GM18511 (cell line): ENCODE measurements at regions not wholly inside any gene's neighbourhood (a gene's known extent, or its start where the extent isn't known, plus 50 kb on each side); places are given as distances from the start of the nearest gene placed in this dataset.
"Not testable (repeated sequence)": the region's sequence is repeated elsewhere in the genome, so short reads cannot be mapped to it uniquely, and the experiment has no call there.

ENCODE experiments used
- ATAC-seq: cut with Tn5 transposase; IDR thresholded peaks from one replicate; pipeline ENCODE4 v1.9.1; 2021; ENCODE audit warnings: mild to moderate bottlenecking, moderate library complexity; ENCODE audit not compliant: unreplicated experiment

DNA sequence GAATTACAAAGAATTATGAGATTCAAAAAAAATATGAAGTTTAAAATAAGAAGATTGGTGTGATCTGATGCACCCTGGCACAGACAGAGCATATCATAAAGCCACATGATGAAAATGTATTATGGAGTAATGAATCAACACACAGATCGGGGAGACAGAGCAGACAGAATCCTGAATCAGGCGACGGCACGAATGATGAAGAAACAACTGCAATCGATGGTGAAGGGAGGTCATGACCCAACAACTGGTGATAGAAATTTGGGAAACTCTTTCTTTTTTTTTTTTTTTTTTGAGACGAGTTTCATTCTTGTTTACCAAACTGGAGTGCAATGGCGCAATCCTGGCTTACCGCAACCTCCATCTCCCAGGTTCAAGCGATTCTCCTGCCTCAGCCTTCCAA is 1054.0 kb downstream of the TYW1 start:
- ATAC-seq: no peak

DNA sequence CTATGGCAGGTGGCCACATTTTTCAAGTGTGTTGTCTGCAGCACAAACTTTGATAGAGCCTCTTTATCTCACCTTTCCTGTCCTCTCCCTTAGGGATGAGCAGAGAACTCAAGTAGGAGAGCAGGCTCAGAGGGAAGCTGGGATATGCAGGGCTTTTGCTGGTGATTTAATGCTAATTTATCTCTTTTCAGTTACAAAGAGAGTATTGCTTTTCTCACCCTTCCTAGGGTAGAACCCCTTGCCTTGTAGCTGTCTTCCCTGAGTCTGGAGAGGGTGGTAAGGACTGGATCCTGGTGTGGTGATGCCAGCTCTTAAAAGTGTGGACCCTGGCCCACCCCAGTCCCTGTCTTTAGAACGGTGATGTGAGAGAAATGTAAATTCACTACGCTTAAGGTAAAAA is 1061.4 kb downstream of the TYW1 start:
- no peak for ATAC-seq

DNA sequence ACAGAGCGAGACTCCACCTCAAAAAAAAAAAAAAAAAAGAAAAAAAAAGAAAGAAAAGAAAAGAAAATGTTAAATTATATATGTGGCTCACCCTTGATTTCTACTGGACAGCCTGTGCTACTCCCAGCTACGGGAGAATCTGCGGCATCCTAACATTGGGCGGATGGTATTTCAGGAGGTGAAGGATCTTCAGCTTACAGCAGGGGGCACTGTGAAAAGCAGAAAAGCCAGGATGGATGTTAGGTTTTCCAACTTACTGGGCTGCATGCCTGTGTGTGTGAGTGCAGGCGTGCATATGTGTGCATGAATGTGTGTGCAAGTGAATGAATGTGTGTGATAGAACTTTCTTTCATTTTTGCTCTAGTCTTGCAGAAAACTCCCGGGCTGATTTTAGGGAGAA is 1066.5 kb downstream of the TYW1 start:
- no peak for ATAC-seq

DNA sequence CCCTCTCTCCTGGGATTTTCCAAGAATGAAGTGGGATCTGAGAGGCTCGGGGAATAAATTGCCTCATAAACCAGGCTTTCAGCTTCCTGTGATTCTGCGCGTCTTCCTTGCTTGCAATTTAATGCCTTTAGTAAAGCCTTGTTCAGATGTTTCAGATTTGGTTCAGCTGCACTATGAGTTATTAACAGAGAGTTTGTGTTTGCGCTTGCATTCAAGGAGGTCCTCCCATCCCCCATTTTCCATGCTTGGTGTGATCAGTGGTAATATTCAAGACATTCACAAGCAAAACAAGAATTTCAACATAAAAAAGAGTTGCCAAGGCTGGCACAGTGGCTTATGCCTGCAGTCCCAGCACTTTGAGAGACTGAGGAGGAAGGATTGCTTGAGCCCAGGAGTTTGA is 1068.9 kb downstream of the TYW1 start:
- no peak for ATAC-seq

DNA sequence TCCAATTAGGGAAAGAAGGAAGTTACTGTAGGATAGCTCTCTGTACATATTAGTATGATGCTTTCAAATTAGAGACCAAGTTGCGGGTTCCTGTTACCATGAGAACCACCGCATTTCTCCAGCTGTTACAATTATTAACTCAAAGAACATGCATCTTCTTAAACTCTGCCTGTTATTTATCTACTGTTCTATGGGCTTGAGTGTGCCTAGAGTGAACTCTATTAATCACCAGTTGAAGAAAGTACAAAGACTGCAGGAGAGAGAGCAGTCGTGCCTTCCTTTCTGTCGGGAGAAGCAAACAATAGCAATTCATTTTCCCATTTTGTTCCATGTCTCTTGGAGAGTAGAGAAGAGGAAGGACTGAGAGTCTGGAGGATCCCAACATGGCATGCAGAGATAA is 1071.2 kb downstream of the TYW1 start:
- no peak for ATAC-seq

DNA sequence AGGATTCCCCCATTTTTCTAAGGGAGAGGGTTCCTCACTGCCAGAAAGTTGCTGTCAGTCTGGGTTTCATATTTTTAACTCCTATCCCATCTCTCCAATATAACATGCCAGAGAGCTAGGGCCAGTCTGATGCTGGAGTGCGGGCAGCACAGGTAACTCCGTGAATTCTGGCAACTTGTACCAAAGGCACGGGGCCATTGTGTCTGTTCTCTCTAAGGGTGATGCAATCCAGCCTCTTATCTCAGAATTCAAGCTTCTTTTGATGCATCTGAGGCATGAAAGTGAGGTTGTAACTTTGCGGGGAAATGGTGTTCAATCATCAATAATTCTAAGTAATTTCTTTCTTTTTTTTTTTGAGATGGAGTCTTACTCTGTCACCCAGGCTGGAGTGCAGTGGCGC is 1074.4 kb downstream of the TYW1 start:
- ATAC-seq: no peak

DNA sequence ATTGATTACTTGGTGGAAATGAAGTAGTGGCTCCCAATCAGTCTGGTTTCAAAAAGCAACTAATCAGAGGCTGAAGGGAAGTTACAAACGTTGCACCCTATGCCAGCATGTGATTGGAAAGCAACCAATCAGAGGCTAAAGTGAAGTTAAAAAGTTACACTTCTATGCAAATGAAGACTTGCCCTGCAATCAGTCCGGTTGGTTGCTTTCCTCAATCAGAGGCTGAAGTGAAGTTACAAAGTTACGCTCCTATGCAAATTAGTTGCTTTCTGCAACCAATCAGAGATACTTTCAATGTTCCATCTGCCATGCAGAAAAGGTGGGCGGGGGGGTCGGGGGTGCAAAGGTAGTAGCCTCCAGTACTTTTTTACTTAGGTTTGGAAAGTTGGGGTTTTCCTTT is 1077.1 kb downstream of the TYW1 start:
- no peak for ATAC-seq

DNA sequence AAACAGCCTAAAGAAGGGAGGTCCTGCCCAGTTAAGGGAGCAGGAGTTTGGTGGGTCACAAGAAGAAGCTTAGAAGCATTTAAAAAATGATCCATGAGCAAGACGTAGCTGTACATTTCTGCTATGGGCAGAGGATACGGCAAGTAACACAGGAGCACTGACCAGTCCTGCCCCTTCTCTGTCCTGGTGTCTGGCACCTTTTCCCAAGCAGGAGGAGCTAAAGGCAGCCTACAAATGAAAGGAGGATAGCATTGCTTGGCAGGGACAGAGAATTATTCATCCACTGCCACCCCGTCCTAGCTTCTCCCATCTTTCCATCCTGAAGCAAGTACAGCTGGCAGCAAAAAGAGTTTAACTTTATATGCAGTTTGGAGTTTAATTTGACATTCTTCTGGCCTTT is 1077.6 kb downstream of the TYW1 start:
- no peak for ATAC-seq

DNA sequence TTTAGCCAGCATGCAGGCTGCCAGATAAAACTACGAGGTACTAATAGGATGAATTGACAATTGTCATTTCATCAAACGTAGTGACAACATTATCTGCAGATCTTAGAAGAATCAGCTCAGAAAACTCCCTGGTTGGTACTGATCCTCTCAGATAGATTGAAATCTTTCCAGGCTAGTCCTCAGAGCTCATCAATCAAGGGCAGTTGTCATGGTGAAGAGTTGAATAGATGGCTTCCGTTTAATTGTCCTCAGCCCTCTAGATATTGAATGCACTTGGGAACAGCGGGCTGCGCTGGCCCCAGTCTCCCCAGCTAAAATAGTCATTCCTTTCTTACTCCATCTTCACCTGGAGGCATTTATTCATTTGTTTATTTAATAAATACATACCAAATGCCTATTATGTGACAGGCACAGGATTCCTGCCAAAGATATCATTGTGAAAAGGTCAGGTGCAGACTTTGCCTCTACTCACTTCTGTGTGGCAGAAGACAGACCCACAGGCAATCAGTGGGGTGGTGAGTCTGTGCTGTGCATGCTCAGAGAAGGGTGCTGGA is 1081.6 kb downstream of the TYW1 start:
- no peak for ATAC-seq

DNA sequence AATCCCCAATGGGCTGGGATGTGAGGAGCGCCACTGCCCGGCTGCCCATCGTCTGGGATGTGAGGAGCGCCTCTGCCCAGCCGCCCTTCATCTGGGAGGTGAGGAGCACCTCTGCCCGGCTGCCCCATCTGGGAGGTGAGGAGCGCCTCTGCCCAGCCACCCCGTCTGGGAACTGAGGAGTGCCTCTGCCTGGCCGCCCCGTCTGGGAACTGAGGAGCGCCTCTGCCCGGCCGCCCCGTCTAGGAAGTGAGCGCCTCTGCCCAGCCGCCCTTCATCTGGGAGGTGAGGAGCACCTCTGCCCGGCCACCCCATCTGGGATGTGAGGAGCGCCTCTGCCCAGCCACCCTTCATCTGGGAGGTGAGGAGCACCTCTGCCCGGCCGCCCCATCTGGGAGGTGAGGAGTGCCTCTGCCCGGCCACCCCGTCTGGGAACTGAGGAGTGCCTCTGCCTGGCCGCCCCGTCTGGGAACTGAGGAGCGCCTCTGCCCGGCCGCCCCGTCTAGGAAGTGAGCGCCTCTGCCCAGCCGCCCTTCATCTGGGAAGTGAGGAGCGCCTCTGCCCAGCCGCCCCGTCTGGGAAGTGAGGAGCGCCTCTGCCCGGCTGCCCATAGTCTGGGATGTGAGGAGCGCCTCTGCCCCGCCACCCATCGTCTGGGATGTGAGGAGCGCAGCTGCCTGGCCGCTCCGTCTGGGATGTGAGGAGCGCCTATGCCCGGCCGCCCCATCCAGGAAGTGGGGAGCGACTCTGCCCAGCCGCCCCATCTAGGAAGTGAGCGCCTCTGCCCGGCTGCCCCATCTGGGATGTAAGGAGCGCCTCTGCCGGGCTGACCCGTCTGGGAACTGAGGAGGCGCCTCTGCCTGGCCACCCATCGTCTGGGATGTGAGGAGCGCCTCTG is 1085.7 kb downstream of the TYW1 start:
- ATAC-seq: not testable (repeated sequence)

DNA sequence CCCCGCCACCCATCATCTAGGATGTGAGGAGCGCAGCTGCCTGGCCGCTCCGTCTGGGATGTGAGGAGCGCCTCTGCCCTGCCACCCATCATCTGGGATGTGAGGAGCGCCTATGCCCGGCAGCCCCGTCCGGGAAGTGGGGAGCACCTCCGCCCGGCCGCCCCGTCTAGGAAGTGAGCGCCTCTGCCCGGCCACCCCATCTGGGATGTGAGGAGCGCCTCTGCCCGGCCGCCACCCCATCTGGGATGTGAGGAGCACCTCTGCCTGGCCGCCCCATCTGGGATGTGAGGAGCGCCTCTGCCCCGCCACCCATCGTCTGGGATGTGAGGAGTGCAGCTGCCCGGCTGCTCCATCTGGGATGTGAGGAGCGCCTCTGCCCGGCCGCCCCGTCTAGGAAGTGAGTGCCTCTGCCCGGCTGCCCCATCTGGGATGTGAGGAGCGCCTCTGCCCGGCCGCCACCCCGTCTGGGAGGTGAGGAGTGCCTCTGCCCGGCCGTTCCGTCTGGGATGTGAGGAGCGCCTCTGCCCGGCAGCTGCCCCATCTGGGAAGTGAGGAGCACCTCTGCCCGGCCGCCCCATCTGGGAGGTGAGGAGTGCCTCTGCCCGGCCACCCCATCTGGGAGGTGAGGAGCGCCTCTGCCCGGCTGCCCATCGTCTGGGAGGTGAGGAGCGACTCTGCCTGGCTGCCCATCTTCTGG is 1086.5 kb downstream of the TYW1 start:
- ATAC-seq: not testable (repeated sequence)

DNA sequence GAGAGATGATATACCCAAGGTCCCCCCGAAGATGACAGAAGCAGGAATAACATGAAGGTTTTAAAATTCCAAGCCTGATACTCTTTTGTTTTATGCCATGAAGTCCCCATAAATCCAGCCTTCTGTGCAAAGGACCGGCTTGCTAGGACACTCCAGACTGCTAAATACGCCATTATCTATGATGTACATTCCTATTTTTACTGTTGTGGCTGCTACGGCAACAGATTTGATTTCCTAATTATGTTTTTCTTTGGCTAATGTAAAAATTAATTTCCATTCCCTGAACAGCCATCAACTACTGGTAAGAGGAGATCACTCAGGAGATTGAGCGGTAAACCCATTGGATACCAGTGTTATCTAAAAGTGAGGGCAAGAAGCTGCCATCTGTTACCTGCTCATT is 1090.8 kb downstream of the TYW1 start:
- ATAC-seq: no peak

DNA sequence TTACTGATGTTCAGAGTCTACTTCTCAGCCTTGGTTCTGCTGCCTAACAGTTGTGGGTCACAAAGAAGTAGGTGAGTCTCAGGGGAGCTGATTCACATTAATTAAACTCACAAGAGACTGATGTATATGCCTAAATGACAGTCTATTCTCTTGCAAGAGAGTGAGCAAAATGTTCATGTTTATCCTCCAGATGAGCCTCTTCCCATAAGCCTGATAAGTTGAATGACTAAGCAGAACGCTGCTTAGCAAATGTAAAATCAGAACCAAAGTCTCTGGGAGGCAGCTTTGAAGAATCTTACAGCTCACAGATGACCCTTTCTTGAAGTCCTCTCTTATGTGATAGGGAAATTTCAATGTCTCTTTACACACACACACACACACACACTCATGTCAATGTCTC is 1092.2 kb downstream of the TYW1 start:
- ATAC-seq: no peak

DNA sequence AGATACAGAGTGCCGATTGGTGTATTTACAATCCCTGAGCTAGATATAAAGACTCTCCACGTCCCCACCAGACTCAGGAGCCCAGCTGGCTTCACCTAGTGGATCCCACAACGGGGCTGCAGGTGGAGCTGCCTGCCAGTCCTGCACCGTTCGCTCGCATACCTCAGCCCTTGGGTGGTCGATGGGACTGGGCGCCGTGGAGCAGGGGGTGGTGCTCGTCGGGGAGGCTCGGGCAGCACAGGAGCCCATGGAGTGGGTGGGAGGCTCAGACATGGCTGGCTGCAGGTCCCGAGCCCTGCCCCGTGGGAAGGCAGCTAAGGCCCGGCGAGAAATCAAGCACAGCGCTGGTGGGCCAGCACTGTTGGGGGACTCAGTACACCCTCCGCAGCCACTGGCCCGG is 1093.6 kb downstream of the TYW1 start:
- not testable (repeated sequence) for ATAC-seq

DNA sequence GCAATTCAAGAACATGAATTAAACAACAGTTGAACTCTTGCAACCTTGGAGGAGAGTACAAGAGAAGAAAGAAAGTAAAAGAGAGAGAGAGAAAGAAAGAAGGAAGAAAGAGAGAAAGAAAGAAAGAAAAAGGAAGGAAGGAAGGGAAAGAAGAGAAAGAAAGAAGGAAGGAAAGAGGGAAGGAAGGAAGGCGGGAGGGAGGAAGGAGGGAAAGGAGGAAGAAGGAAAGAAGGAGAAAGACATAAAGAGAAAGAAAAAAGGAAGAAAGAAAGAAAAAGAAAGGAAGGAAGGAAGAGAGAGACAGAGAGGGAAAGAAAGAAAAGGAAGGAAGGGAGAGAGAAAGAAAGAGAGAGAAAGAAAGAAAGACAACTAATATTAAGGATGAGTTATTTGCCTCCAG is 1106.7 kb downstream of the TYW1 start:
- no peak for ATAC-seq

DNA sequence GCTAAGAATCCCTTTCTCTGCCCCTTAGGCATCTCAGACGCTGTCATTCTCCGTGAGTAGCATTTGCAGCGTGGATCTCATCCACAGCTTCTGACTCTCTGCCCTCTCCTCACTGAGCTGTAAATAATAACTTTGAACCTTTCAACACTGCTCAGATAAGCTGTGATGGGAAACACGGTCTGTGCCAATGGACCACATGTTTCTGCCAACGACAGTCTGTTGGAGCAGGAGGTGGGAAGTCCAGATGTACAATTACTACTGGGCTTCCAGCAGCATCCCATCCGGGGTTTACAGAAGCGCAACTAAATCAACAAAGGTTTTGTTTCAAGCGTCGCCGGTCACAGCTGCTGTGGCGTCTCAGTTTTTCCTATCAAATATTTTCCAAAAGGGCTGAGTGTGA is 1110.6 kb downstream of the TYW1 start:
- no peak for ATAC-seq

DNA sequence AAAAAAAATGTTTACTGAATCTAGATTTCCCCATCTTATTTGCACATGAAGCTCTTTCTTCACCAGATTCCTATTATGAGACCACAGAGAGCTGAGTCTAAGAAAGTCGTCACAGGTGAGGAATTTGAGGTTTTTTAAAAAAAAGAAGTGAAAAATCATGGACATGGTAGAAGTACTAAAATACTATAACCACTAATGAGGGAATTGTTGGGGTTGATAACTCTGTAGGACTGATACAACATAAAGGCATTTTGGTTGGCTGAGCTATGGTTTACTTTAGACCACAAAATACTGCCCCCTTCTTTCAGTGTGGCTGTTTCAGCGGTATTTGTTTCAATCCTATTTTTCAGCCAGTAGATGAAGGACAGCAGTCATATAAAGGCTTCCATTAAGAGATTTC is 1111.3 kb downstream of the TYW1 start:
- ATAC-seq: no peak

DNA sequence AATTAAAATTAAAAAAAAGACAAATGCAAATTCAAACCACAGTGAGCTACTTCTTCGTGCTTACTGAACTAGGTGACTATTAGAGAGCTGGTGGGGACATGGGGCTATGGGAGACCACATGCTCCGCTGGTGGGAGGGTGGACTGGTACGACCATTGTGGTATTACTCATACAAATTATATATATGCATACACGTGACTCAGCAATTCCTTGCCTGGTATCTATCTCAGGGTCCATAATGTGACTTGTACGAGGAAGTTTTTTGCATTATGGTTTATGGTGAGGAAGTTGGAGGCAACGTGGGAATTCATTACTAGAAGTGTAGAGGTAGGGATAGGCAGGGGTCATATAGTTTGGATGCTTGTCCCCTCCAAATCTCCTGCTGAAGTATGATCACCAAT is 1112.7 kb downstream of the TYW1 start:
- ATAC-seq: no peak

DNA sequence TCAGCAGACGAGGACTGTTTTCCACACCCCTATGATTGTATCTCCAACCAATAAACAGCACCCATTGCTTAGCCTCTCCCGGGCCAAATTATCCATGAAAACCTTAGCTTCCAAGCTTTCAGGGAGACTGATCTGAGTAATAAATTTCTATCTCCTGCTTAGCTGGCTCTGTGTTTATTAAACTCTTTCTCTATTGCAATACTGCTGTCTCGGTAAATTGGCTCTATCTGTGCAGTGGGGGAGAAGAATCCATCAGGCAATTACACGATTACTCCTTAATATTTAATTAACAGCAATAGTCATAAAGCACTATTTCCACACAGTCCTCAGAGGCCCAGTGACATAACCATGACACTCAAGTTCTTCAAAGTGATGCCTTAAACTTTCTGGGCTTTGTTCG is 1122.8 kb downstream of the TYW1 start:
- no peak for ATAC-seq

DNA sequence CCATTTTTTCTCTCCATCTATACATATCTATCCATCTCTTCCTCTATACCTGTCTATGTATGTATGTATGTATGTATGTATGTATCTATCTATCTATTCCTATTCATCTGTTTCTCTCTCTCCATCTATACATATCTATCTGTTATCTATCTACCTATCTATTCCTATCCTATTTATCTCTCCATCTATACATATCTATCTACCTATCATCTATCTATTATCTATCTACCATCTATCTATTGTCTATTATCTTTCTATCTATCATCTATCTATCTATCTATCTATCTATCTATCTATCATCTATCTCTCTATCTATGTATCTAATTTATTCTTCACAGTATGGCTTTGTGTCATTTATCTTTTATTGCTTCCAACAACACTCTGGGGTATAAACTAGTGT is 1124.4 kb downstream of the TYW1 start:
- no peak for ATAC-seq

DNA sequence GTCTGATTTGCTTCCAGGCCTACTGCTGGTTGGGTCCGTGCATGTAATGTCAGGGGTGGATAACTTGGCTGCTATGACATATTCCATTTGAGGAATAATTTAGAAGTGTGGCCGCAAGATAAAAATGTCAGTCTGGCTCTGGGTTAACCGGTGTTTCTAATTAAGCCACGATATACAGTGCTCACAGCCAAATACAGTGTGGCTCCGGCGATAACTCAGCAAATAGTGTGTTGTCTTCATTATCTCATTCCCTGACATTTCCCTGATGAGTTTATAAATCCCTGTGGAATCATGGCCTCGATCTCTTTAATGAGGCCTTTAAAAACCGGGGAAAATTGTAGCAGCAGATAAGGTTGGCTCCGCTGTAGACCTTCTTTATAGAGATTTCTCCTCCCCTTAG is 1125.0 kb downstream of the TYW1 start:
- no peak for ATAC-seq

DNA sequence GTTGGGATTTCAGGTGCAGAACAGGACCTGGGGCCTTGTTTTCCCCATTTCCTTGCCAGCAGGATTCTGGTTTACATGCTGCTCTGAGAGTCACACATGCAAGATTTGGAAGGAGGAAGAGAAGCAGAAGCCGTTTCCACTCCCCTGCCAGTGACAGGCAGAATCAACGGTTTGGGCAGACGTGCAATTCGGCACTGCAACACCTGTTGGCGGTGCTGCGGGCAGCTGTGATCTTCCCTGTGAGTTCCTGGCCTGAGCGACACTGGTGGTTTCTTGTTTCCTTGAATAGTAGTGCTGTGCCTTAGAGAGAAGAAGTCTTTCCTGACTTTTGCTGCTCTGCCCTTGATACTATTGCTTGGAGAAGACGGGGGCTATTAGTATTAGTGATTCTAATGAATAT is 1126.2 kb downstream of the TYW1 start:
- ATAC-seq: no peak
